ENCODE measurements at regions not wholly inside any gene's neighbourhood (a gene's known extent, or its start where the extent isn't known, plus 50 kb on each side); places are given as distances from the start of the nearest gene placed in this dataset.

GRCh38 chr3:124526601-124527000 is 203.7 kb upstream of the UMPS start:
- TF ChIP-seq POLR2A (IDR thresholded peaks at IDR 0.05) = no peak
- TF ChIP-seq CTCF (IDR thresholded peaks at IDR 0.05) = no peak
- TF ChIP-seq POLR2AphosphoS5 (IDR thresholded peaks at IDR 0.05) = no peak
- TF ChIP-seq EP300 (IDR thresholded peaks at IDR 0.05) = no peak

Data from stomach (tissue), 4 donors.